Transverse colon (tissue), 4 donors: ENCODE measurements at regions not wholly inside any gene's neighbourhood (a gene's known extent, or its start where the extent isn't known, plus 50 kb on each side); places are given as distances from the start of the nearest gene placed in this dataset.

ENCODE experiments used
- CTCF ChIP-seq, 5 experiments: fragments of 200-600 bp in 3 of 5; fragments of 450-650 bp in 2 of 5; sonication (generic) in 3 of 5; IDR thresholded peaks; 1 replicate in 2 of 5; 2 replicates in 3 of 5; pipeline ENCODE4 v1.5.1; 2016 to 2017; ENCODE audit warnings: antibody characterized with exemption in 5 of 5, inconsistent platforms in 3 of 5, mild to moderate bottlenecking in 2 of 5, moderate library complexity in 1 of 5
- POLR2A ChIP-seq: fragments of 450-650 bp; IDR thresholded peaks from one replicate; pipeline ENCODE4 v1.6.1; 2016; ENCODE audit warnings: antibody characterized with exemption, mild to moderate bottlenecking, moderate library complexity
- POLR2AphosphoS5 ChIP-seq, 3 donors: sonication (generic); formaldehyde crosslinking; IDR thresholded peaks; one replicate each; pipeline ENCODE4 v1.6.1; 2016; ENCODE audit warnings: antibody characterized with exemption in 3 of 3

- TF ChIP-seq POLR2A (no peak), CTCF (IDR thresholded peaks at IDR 0.05) (no peak), POLR2AphosphoS5 (IDR thresholded peaks at IDR 0.05) (no peak)
Measured at GRCh38 chr18:51848702-51849101, 491.3 kb upstream of the DCC start.
